ENCODE measurements at regions not wholly inside any gene's neighbourhood (a gene's known extent, or its start where the extent isn't known, plus 50 kb on each side); places are given as distances from the start of the nearest gene placed in this dataset.
"Not testable (repeated sequence)": the region's sequence is repeated elsewhere in the genome, so short reads cannot be mapped to it uniquely, and the experiment has no call there.

GRCh38 chr19:21668072-21668773, 99.2 kb downstream of the ZNF100 start:
- DNase-seq, result not testable (repeated sequence)

GRCh38 chr19:21655540-21656126, 111.7 kb downstream of the ZNF100 start:
- DNase-seq, result no peak

GRCh38 chr19:21651478-21651877, 115.9 kb downstream of the ZNF100 start:
- DNase-seq, result not testable (repeated sequence)

DNA sequence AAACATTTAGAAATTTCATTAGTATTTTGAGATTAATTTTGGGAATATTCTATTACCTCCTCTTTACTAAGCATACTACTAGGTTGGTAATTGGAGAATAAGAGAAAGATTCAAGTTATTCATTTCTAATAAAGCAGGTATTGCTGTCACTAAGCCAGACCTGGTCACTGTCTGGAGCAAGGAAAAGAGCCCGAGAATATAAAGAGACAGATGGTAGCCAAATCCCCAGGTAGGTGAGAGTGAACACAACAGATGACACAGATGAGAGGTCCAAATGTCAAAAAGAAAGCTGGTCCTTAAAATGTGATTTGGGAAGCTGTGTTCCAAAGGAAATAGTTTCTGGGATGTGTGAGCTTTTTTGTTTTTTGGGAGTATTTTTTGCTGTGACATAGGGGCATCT, 128.6 kb downstream of the ZNF100 start:
- DNase-seq, result no peak

- no peak for DNase-seq
These were observed 121.7 kb downstream of the ZNF429 start for GRCh38 chr19:21626924-21627697.

- no peak for DNase-seq
These were observed 120.7 kb downstream of the ZNF429 start for GRCh38 chr19:21626091-21626490.

DNA sequence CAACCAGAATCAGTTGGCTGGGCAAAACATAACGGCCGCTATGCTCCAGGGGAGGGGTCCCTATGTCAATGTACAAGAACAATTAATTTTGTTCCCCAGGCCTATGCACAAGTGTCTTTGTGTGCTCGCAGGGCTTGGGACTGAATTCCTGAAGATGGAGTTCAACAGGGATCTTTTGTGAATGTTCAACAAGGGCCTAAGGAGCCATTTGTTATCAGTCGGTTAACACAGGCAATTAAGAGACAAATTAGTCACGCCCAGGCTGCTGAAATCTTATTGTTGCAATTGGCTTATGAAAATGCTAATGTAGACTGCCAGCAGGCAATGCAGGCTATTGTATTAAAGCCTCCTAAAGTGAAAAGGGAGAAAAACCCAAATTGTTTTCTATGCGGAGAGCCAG, 117.5 kb downstream of the ZNF429 start:
- no peak for DNase-seq

DNA sequence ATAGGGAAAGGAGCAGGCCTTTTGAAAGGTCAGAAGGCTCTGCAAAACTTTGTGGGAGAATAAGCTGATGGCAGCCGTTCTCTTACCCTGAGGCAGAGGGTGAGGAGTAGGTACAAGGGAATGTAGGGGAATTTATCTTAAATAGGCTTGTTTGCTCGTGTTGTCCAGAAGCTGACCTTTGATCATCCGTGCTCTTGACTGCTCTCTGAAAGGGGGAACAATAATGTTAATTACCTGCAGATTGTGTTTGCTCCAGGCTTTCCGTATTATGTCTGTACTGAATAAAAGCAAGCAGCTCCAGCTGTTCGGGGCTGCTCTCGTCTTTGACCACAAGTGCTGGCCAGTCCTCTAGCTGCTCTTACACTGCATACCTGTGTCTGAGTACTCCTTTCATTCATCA, 116.3 kb downstream of the ZNF429 start:
- DNase-seq, result no peak

- DNase-seq, result no peak
These were observed 112.4 kb downstream of the ZNF429 start for GRCh38 chr19:21617740-21618339.

DNA sequence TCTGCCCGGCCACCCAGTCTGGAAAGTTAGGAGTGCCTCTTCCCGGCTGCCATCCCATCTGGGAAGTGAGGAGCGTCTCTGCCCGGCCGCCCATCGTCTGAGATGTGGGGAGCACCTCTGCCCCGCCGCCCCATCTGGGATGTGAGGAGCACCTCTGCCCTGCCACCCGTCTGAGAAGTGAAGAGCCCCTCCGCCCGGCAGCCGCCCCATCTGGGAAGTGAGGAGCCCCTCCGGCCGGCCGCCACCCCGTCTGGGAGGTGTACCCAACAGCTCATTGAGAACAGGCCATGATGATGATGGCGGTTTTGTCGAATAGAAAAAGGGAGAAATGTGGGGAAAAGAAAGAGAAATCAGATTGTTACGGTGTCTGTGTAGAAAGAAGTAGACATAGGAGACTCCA, 109.4 kb downstream of the ZNF429 start:
- DNase-seq, result not testable (repeated sequence)

DNA sequence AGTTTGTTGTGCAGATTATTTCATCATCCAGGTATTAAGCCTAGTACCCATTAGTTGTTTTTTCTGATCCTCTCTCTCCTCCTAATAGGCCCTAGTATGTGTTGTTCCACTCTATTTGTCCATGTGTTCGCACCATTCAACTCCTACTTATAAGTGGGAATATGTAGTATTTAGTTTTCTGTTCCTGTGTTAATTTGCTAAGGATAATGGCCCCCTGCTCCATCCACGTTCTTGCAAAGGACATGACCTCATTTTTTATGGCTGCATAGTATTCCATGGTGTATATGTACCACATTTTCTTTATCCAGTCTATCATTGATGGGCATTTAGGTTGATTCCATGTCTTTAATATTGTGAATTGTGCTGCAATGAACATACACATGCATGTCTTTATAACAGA, 107.8 kb downstream of the ZNF429 start:
- DNase-seq, result not testable (repeated sequence)

GRCh38 chr19:21612403-21612872, 107.0 kb downstream of the ZNF429 start:
- no peak for DNase-seq

GRCh38 chr19:21611659-21612402, 106.4 kb downstream of the ZNF429 start:
- DNase-seq, result no peak

- DNase-seq, result no peak
These were observed 105.4 kb downstream of the ZNF429 start for GRCh38 chr19:21610787-21611186.

DNA sequence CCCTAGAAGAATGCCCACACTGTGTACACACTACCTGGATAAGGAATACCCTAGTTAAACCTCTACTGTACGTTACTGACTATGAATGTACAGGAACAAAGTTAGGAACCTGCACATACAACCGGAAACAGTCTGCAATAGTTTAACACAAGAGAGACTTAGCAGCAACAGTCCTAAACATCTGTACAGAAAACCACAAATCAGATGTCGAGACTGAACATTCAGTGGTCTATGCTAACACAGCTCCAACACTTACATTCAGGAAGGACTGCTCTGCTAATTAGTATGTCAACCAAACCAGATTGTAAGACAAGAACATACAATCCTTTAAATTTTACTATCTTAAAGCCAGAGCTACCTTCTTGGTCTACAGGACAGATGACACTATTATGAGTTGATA, 104.9 kb downstream of the ZNF429 start:
- no peak for DNase-seq

DNA sequence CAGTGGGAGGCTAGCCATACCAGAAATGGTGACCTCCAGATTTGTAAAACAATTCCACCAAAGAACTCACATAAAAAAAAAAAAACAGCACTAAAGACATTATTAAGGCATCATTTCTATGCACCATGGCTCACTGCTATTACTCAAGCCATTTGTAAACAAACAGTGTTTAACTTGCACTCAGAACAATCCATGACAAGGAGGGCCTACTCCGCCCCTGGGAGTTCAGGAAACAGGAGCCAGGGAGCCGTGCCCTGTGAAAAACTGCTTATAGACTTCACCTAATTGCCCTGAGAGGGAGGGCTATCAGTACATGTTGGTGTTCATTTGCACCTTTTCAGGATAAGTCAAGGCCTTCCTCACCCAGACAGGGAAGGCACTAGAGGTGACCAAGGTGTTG, 103.2 kb downstream of the ZNF429 start:
- DNase-seq, result peak in 1 of 3 experiments; percentile 18

DNA sequence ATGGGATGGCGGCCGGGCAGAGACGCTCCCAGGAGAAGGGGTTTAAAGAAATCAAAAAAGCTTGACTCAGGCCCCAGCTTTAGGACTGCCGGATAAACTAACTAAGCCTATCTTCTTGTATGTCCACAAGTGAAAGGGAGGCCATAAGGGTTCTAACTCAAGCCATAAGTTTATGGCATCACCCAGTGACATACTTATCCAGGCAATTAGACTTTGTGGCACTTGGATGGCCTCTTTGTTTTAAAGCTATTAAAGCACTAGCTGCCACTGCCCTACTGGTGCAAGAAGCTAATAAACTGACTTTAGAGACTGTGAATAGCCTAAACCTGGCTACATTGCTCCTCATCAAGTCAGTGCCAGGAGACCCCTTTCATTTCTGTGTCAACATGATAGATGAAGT, 102.0 kb downstream of the ZNF429 start:
- no peak for DNase-seq

GRCh38 chr19:21607011-21607410, 101.6 kb downstream of the ZNF429 start:
- DNase-seq, result not testable (repeated sequence)

DNA sequence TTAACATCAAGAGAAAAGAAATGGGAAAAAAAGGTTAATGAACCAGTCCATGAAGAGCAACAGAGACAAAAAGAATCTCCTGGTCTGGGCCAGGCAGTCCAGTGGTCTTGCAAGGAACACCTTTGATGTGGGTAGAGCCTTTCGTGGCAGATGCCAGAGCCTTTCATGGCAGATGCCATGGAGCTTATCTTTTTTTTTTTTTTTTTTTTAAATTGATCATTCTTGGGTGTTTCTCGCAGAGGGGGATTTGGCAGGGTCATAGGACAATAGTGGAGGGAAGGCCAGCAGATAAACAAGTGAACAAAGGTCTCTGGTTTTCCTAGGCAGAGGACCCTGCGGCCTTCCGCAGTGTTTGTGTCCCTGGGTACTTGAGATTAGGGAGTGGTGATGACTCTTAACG, 100.9 kb downstream of the ZNF429 start:
- DNase-seq, result not testable (repeated sequence)

DNA sequence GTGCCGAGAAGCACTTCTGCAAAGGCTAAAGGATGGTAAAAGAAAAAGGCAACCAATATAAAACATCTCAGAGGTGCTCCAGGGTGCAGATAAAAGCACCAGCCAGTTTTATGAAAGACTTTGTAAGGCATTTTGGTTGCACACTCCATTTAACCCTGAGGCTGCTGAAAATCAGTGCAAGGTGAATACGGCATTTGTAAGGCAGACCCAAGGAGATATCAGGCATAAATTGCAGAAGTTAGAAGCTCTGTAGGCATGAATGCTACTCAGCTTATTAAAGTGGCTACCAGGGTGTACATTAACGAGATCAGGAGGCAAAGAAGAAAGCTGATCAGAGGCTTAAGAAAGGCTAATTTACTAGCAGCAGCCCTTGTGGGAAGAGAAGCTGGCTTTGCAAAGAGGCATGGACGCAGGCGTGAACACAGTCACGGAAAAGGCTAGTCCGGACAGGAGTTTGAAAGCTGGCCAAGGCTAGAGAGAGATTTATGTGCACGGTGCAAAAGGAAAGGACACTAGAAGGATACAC, 99.6 kb downstream of the ZNF429 start:
- peak; percentile 19 to 45 (median 26) for DNase-seq
